HepG2 (cell line): ENCODE measurements at regions not wholly inside any gene's neighbourhood (a gene's known extent, or its start where the extent isn't known, plus 50 kb on each side); places are given as distances from the start of the nearest gene placed in this dataset.

ENCODE experiments used
- ATAC-seq: fragments of 200-7000 bp; cut with Tn5 transposase; 3 replicates; pipeline ENCODE4 v1.9.1; 2020; ENCODE audit warnings: mild to moderate bottlenecking, moderate library complexity
- BruUV-seq: library from RNA; stranded (reverse); fragments of 400-500 nt; replicated peaks from 2 replicates; lab custom pipeline; 2021; lab: Mats Ljungman, UMichigan
- CTCF ChIA-PET: fragments of 300-600 bp; formaldehyde crosslinking; extraction: SDS; loops from one replicate; lab custom pipeline; 2021; ENCODE audit warnings: low total read pairs, inconsistent platforms, low intra/inter-chr PET ratio; lab: Yijun Ruan, JAX
- POLR2A ChIA-PET: fragments of 350-600 bp; sonication (Branson Sonifier 250); formaldehyde crosslinking; loops from one replicate; lab custom pipeline; 2020; ENCODE audit warnings: antibody characterized with exemption, inconsistent platforms; lab: Yijun Ruan, JAX
- DNase-seq: peaks from one replicate; pipeline ENCODE4 v3.0.0-alpha.2; 2015; ENCODE audit warnings: low spot score
- FAIRE-seq: peaks from 3 replicates; lab custom pipeline; 2011; peaks lifted over from hg19 to GRCh38; lab: Jason Lieb, UNC
- H2AFZ ChIP-seq: one replicate; pipeline ENCODE4 v1.6.1; 2011; ENCODE audit warnings: low read length, inconsistent platforms
- H3K27ac ChIP-seq: fragments of 300-600 bp; 3 replicates; pipeline ENCODE4 v1.8.0; 2011; ENCODE audit warnings: mixed run types, mild to moderate bottlenecking, mixed read lengths, low read length, inconsistent platforms; ENCODE audit not compliant: insufficient read depth; ENCODE audit errors: extremely low read length
- H3K27me3 ChIP-seq, 2 experiments: fragments of 200-600 bp in 1 of 2; 2 replicates in 1 of 2; 3 replicates in 1 of 2; pipeline versions ENCODE4 v1.6.0 to v1.8.0; 2011; ENCODE audit warnings: low read length in 2 of 2, mild to moderate bottlenecking in 2 of 2, moderate library complexity in 2 of 2, inconsistent platforms in 1 of 2; ENCODE audit not compliant: insufficient read depth in 2 of 2, control insufficient read depth in 1 of 2
- H3K36me3 ChIP-seq, 2 experiments: fragments of 200-600 bp in 1 of 2; replicated peaks in 1 of 2; 2 replicates in 1 of 2; 3 replicates in 1 of 2; pipeline versions ENCODE4 v1.5.1 to v1.8.0; 2011; ENCODE audit warnings: low read length in 2 of 2, inconsistent platforms in 1 of 2; ENCODE audit not compliant: insufficient read depth in 2 of 2, control insufficient read depth in 1 of 2
- H3K4me1 ChIP-seq: 2 replicates; pipeline ENCODE4 v1.5.1; 2012; ENCODE audit warnings: low read length, inconsistent platforms; ENCODE audit not compliant: insufficient read depth
- H3K4me2 ChIP-seq: 2 replicates; pipeline ENCODE4 v1.6.0; 2011; ENCODE audit warnings: low read depth, low read length, inconsistent platforms
- H3K4me3 ChIP-seq, 3 experiments: fragments of 200-600 bp in 1 of 3; sonication (generic), shearing (Covaris generic) in 1 of 3; replicated peaks in 1 of 3; 2 replicates each; pipeline ENCODE4 v1.5.1; 2011 to 2016; ENCODE audit warnings: low read length in 3 of 3, inconsistent platforms in 2 of 3, low read depth in 2 of 3, mild to moderate bottlenecking in 2 of 3, control low read depth in 1 of 3, mixed read lengths in 1 of 3; ENCODE audit not compliant: insufficient read depth in 1 of 3
- H3K79me2 ChIP-seq: one replicate; pipeline ENCODE4 v1.6.1; 2011; ENCODE audit warnings: low read length, inconsistent platforms; ENCODE audit not compliant: insufficient read depth
- H3K9ac ChIP-seq: 2 replicates; pipeline ENCODE4 v1.6.0; 2011; ENCODE audit warnings: mild to moderate bottlenecking, low read depth, low read length, inconsistent platforms; ENCODE audit not compliant: insufficient read depth
- H3K9me3 ChIP-seq: 2 replicates; pipeline ENCODE4 v1.5.1; 2012; ENCODE audit warnings: mild to moderate bottlenecking, low read length
- H4K20me1 ChIP-seq: 2 replicates; pipeline ENCODE4 v1.6.0; 2011; ENCODE audit warnings: inconsistent platforms, mild to moderate bottlenecking, low read length, moderate library complexity; ENCODE audit not compliant: insufficient read depth
- AGO1 ChIP-seq: fragments of 200-400 bp; formaldehyde crosslinking; IDR thresholded peaks from 2 replicates; pipeline ENCODE4 v1.6.1; 2017; ENCODE audit warnings: mild to moderate bottlenecking, low read depth, low read length, moderate library complexity; ENCODE audit not compliant: poor library complexity, severe bottlenecking
- CHD2 ChIP-seq: IDR thresholded peaks from 2 replicates; pipeline ENCODE4 v1.6.1; 2011; ENCODE audit warnings: low read depth, low read length, improper control_type of control experiment
- ETV6 ChIP-seq: sonication (generic); formaldehyde crosslinking; conservative IDR thresholded peaks from 2 replicates; pipeline ENCODE4 v1.4.0; 2020; ENCODE audit warnings: missing genetic modification reagents
- HNRNPUL1 ChIP-seq: fragments of 200-400 bp; formaldehyde crosslinking; IDR thresholded peaks from 2 replicates; pipeline ENCODE4 v1.6.1; 2017; ENCODE audit warnings: low read depth, mild to moderate bottlenecking, low read length, moderate library complexity
- KIAA2018 ChIP-seq: sonication (generic); formaldehyde crosslinking; IDR thresholded peaks from 2 replicates; pipeline ENCODE4 v1.5.0; 2020; ENCODE audit warnings: mild to moderate bottlenecking, missing genetic modification reagents, borderline replicate concordance
- MLLT10 ChIP-seq: sonication (generic); formaldehyde crosslinking; IDR thresholded peaks from 2 replicates; pipeline ENCODE4 v1.4.0; 2020; ENCODE audit warnings: missing genetic modification reagents
- PREB ChIP-seq: sonication (generic); formaldehyde crosslinking; IDR thresholded peaks from 2 replicates; pipeline ENCODE4 v1.4.0; 2020; ENCODE audit warnings: missing genetic modification reagents
- RFXAP ChIP-seq: sonication (generic); formaldehyde crosslinking; IDR thresholded peaks from 2 replicates; pipeline ENCODE4 v1.4.0; 2020; ENCODE audit warnings: missing genetic modification reagents, borderline replicate concordance
- SAFB2 ChIP-seq: sonication (generic); formaldehyde crosslinking; IDR thresholded peaks from 2 replicates; pipeline ENCODE4 v1.5.1; 2020; ENCODE audit warnings: missing genetic modification reagents, low read depth, mild to moderate bottlenecking, borderline replicate concordance
- SALL2 ChIP-seq: sonication (generic); formaldehyde crosslinking; IDR thresholded peaks from 2 replicates; pipeline ENCODE4 v1.8.1; 2023; ENCODE audit warnings: mild to moderate bottlenecking, missing genetic modification reagents, inconsistent platforms
- SPEN ChIP-seq: sonication (generic); formaldehyde crosslinking; IDR thresholded peaks from 2 replicates; pipeline ENCODE4 v1.5.1; 2020; ENCODE audit warnings: low read depth, mild to moderate bottlenecking, missing genetic modification reagents
- SRSF4 ChIP-seq: fragments of 200-400 bp; formaldehyde crosslinking; IDR thresholded peaks from one replicate; pipeline ENCODE4 v1.6.1; 2018; ENCODE audit warnings: mild to moderate bottlenecking, low read depth, low read length, moderate library complexity; ENCODE audit not compliant: poor library complexity, severe bottlenecking
- YY1 ChIP-seq: IDR thresholded peaks from 2 replicates; pipeline ENCODE4 v1.6.1; 2011; ENCODE audit warnings: low read length, low read depth, moderate library complexity, mild to moderate bottlenecking; ENCODE audit not compliant: insufficient read depth, insufficient replicate concordance
- ZMYM3 ChIP-seq: sonication (generic); formaldehyde crosslinking; IDR thresholded peaks from 2 replicates; pipeline ENCODE4 v1.5.1; 2020; ENCODE audit warnings: mild to moderate bottlenecking, missing genetic modification reagents
- ZNF20 ChIP-seq: sonication (generic); formaldehyde crosslinking; IDR thresholded peaks from 2 replicates; pipeline ENCODE4 v1.4.0; 2020; ENCODE audit warnings: mild to moderate bottlenecking, moderate library complexity, missing genetic modification reagents
- ZNF784 ChIP-seq: sonication (generic); formaldehyde crosslinking; IDR thresholded peaks from 2 replicates; pipeline ENCODE4 v1.5.1; 2020; ENCODE audit warnings: missing genetic modification reagents, mild to moderate bottlenecking, borderline replicate concordance
- WGBS: methylation state at CpG from one replicate; pipeline ENCODE4 v1.1.6; 2017; ENCODE audit warnings: low lambda C conversion rate; 5-methylcytosine and 5-hydroxymethylcytosine counted together
- in situ Hi-C: cut with HindIII; loops from 2 replicates; pipeline ENCODE4 v1.10.0; 2017; ENCODE audit warnings: low pct_unique_long_range_greater_than_20kb; ENCODE audit not compliant: extremely low pct_ligation_motif_present
- intact Hi-C: fragments of 100-400 bp; cut with micrococcal nuclease; formaldehyde crosslinking; loops from one replicate; pipeline ENCODE4 v1.10.0; 2022; ENCODE audit not compliant: unreplicated experiment

GRCh38 chr12:82090165-82090564, 268.0 kb downstream of the CCDC59 start:
- 0% methylated on average over 1 of the region's 1 CpG for WGBS
- intact Hi-C loops (no loop called here), in situ Hi-C loops (no loop called here)
- CTCF ChIA-PET: no interaction called here
- POLR2A ChIA-PET: no interaction called here
- Histone ChIP-seq H3K4me3 (no peak overlapping the region), H3K9ac (no peak overlapping the region), H3K27me3 (no peaks in the 10 kb centered on the region), H3K4me1 (no peaks in the 10 kb centered on the region), H3K27ac (no peak overlapping the region), H4K20me1 (no peaks in the 10 kb centered on the region), H3K9me3 (peaks cover 62% of the 10 kb centered on the region), H3K36me3 (no peaks in the 10 kb centered on the region), H3K79me2 (no peaks in the 10 kb centered on the region), H3K4me2 (no peak overlapping the region), H2AFZ (no peak overlapping the region)
- ATAC-seq (no peak), DNase-seq (no peak), FAIRE-seq (no peak)
- BruUV-seq: no TSS peak
- no peak for TF ChIP-seq SAFB2 (CRISPR knock-in tag)
- no peak for TF ChIP-seq SRSF4
- no peak for TF ChIP-seq ZNF784 (CRISPR knock-in tag)
- no peak for TF ChIP-seq CHD2
- no peak for TF ChIP-seq SPEN
- TF ChIP-seq ETV6 (CRISPR knock-in tag): no peak
- TF ChIP-seq SALL2: no peak
- TF ChIP-seq YY1: no peak
- no peak for TF ChIP-seq KIAA2018 (CRISPR knock-in tag)
- no peak for TF ChIP-seq RFXAP (CRISPR knock-in tag)
- TF ChIP-seq AGO1: no peak
- no peak for TF ChIP-seq MLLT10 (CRISPR knock-in tag)
- TF ChIP-seq ZMYM3: no peak
- no peak for TF ChIP-seq PREB (CRISPR knock-in tag)
- TF ChIP-seq ZNF20 (CRISPR knock-in tag): no peak
- no peak for TF ChIP-seq HNRNPUL1
